Mesodermal cell (in vitro differentiated cells): ENCODE measurements at regions not wholly inside any gene's neighbourhood (a gene's known extent, or its start where the extent isn't known, plus 50 kb on each side); places are given as distances from the start of the nearest gene placed in this dataset.

Experiments used
- H3K27ac ChIP-seq: 2 replicates; pipeline ENCODE4 v1.7.0; 2013; ENCODE audit warnings: mild to moderate bottlenecking, low read depth, low read length, moderate library complexity; ENCODE audit not compliant: severe bottlenecking
- H3K36me3 ChIP-seq: 2 replicates; pipeline ENCODE4 v1.7.1; 2013; ENCODE audit warnings: mild to moderate bottlenecking, low read length, moderate library complexity; ENCODE audit not compliant: control insufficient read depth, insufficient read depth
- H3K4me1 ChIP-seq: one replicate; pipeline ENCODE4 v1.7.1; 2013; ENCODE audit warnings: mild to moderate bottlenecking, low read length; ENCODE audit not compliant: insufficient read depth, control insufficient read depth, poor library complexity, severe bottlenecking
- H3K4me3 ChIP-seq: 2 replicates; pipeline ENCODE4 v1.7.0; 2013; ENCODE audit warnings: low read length, control low read depth, mild to moderate bottlenecking; ENCODE audit not compliant: insufficient read depth, poor library complexity, severe bottlenecking; ENCODE audit errors: extremely low read depth
- H3K9me3 ChIP-seq: 2 replicates; pipeline ENCODE4 v1.7.1; 2013; ENCODE audit warnings: mild to moderate bottlenecking, low read length, moderate library complexity; ENCODE audit not compliant: control insufficient read depth
- WGBS, 2 experiments: methylation state at CpG; one replicate each; pipeline ENCODE4 v1.1.5; 2013; ENCODE audit warnings: missing lambda C conversion rate in 2 of 2; ENCODE audit not compliant: insufficient coverage in 2 of 2; 5-methylcytosine and 5-hydroxymethylcytosine counted together

DNA sequence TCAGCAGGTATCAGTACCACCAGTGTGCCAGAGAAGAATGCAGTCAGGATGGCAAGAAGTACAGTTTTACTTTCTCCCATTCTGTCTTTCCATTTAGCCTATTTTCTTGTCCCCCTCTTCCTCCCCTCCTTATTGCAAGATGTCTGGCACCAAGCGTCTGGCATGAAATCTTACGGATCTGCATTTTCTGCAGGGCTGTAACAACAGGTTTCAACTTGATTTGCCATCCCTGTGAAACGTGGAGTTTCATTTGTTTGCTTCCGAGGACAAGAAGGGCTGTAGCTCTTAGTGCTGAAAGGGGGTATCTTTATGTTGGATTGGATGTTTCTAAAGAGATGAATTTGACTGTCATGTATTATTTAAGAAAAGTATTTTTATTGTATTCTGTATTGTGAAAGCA, 1110.6 kb downstream of the BCL11B start:
- H3K9me3 ChIP-seq, result no peaks in the 10 kb centered on the region
- 83 to 89% methylated on average over 4 of the region's 4 CpGs for WGBS, 2 experiments
- H3K27ac ChIP-seq, result no peak overlapping the region

DNA sequence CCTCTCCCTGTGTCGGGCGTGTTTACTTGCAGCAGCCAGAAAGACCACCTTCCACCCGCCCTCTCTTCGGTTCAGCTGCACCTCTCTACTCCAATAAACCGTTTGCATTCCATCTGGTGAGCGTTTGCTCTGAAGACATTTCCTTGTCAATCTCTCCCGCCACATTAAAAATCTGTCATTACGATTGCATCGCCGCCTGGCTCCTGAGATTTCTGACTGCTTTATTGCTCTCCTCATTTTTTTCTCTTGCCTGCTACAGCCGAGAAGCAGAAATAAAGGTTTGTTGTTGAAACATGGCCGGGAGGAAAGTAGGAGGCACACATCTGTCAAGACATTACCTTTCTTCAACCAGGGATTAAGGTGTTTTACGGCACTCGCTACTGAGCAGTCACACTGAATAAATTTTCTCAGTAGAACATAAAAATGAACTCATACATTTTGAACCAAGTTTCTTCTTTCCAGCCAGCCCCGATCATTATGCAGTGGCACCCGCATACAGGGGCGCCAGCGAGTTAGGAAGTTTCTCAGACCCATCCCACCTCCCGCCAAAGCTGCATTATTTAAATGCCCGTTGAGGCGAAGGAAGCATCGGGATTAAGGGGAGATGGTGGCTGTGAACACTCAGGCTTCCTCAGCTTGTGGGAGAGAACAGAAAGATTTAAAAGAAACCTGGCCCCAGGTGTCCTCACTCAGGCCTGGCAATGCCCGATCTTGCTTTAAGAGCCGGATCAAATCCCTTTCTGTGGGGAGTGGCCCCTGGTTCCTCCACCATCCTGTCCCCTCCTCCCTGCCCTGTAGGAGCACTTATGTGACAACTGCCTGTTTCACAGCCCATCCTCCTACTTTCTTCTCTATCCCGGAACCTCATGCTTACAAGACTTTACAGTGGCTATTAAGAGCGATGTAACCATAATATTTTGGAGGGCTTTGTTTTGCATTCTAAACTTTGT, 1108.9 kb downstream of the BCL11B start:
- H3K9me3 ChIP-seq, result no peaks in the 10 kb centered on the region
- WGBS, 2 experiments, result 85 to 90% methylated on average over 17 to 19 of the region's 26 CpGs
- no peak overlapping the region for H3K27ac ChIP-seq
- H3K36me3 ChIP-seq, result no peaks in the 10 kb centered on the region
- H3K4me1 ChIP-seq, result no peaks in the 10 kb centered on the region
- no peak overlapping the region for H3K4me3 ChIP-seq

More for the DNA sequence above, 1110.6 kb downstream of the BCL11B start:
- no peaks in the 10 kb centered on the region for H3K4me1 ChIP-seq
- H3K36me3 ChIP-seq, result no peaks in the 10 kb centered on the region
- H3K4me3 ChIP-seq, result no peak overlapping the region

DNA sequence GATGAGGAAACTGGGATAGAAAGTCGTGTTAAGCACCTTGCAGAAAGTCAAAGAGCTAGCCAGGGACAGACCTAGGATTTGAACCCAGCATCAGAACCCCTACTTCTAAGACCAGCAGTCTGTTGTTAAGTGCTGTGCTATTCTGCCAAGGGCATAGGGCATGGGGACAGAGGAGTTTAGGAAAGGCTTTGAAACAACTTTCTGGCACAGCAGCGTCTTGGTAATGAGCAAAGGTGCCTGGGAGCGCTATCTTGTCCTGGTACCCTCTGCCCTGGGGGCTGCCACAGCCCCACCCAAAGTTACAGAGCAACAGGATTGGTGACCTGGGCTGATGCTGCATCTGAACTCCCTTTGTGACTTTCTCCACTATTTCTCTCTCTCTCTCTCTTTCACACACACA, 1108.1 kb downstream of the BCL11B start:
- Histone ChIP-seq H3K4me3 (no peak overlapping the region), H3K27ac (no peak overlapping the region), H3K4me1 (no peaks in the 10 kb centered on the region), H3K36me3 (no peaks in the 10 kb centered on the region), H3K9me3 (no peaks in the 10 kb centered on the region)
- 70 to 71% methylated on average over 3 of the region's 3 CpGs for WGBS, 2 experiments

DNA sequence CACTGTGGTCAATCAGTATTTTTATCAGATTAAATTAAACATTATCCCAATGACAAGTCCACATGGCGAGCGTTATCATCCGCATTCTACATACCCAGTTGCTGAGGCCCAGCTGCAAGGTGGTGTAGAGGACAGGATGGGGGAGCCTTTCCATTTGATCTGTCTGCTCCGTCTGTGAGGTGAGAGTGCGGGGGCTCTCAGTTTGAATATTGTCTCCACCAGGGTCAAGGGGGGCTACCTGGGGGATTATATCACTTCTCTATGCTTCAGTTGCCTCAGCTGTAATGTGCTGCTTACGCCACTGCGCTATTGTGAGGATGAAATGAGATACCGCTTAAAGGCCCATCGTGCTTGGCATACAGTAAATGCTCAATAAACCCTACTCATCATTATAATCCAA, 1106.0 kb downstream of the BCL11B start:
- Histone ChIP-seq H3K9me3 (no peaks in the 10 kb centered on the region), H3K4me3 (no peak overlapping the region), H3K27ac (no peak overlapping the region), H3K4me1 (no peaks in the 10 kb centered on the region), H3K36me3 (no peaks in the 10 kb centered on the region)
- 84 to 97% methylated on average over 4 to 7 of the region's 9 CpGs for WGBS, 2 experiments

DNA sequence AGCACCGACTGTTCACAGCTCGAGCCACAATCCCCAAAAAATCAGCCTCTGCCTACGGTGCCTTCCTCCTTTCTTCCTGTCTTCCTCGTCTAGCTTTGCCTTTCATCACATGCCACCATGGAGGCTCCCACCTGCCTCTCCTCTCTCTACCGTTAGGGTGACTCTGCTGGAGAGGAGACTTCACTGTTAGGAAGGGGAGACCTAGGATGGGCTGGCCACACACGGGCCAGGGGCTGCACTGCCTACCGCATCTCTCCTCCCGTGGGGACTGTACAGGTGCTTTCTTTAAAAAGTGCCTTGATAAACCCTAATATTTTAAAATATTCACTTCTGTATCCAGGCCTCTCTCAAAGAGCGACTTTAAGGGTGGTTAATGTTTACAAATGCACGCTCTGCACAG, 1104.7 kb downstream of the BCL11B start:
- H3K27ac ChIP-seq, result no peak overlapping the region
- no peaks in the 10 kb centered on the region for H3K4me1 ChIP-seq
- H3K4me3 ChIP-seq, result no peak overlapping the region
- no peaks in the 10 kb centered on the region for H3K36me3 ChIP-seq
- H3K9me3 ChIP-seq, result no peaks in the 10 kb centered on the region
- WGBS, 2 experiments, result 96 to 98% methylated on average over 4 to 6 of the region's 10 CpGs

DNA sequence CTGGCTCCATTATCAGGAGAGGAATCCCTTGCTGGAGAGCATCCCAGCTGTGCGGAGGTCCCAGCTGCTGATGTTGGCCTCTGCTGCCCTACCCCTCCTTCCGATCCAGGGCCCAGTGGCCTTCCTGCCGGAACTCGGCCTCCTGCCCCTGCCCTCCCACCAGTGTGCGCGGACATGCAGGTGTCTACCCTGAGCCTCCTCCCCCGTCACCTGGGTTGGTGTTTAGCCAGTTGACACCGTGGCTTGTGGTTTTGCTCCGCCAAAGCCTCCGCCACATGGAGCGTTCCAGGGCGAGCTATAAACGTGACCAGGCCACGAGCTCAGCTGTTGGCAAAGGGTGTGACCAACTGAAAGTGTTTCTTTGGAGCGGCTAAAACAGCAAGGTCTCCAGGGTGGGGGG, 1104.3 kb downstream of the BCL11B start:
- no peaks in the 10 kb centered on the region for H3K36me3 ChIP-seq
- 94% methylated on average over 9 to 13 of the region's 15 CpGs for WGBS, 2 experiments
- no peak overlapping the region for H3K4me3 ChIP-seq
- no peaks in the 10 kb centered on the region for H3K4me1 ChIP-seq
- no peaks in the 10 kb centered on the region for H3K9me3 ChIP-seq
- no peak overlapping the region for H3K27ac ChIP-seq

DNA sequence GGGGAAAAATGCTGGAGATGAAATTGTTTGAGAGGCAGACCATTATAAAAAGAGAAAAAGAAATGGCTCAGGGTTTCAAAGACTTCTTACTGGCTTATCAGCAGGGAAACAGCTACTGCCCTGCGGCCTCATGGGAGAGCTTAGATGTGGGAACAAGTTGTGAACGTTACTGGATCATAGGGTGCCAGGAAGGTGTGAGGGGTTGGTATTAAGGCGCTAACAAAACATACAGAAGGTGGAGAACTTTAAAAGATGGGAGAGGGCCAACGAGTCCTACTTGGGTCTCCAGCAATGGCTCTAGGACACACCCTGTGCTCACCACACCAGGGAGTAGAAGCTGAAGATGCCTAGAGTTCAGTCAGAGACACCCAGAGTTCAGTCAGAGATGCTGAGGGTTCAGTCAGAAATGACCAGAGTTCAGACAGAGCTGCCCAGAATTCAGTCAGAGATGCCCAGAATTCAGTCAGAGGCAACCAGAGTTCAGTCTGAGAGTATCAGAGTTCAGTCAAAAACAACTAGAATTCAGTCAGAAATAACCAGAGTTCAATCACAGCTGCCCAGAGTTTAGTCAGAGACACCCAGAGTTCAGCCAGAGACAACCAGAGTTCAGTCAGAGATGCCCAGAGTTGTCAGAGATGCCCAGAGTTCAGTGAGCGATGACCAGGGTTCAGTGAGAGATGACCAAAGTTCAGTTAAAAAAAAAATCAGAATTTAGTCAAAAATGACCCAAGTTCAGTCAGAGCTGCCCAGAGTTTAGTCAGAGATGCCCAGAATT, 1103.6 kb downstream of the BCL11B start:
- H3K4me3 ChIP-seq, result no peak overlapping the region
- H3K4me1 ChIP-seq, result peaks cover 5% of the 10 kb centered on the region
- no peak overlapping the region for H3K27ac ChIP-seq
- H3K36me3 ChIP-seq, result no peaks in the 10 kb centered on the region
- WGBS, 2 experiments, result 89 to 92% methylated on average over 4 to 5 of the region's 5 CpGs
- no peaks in the 10 kb centered on the region for H3K9me3 ChIP-seq

DNA sequence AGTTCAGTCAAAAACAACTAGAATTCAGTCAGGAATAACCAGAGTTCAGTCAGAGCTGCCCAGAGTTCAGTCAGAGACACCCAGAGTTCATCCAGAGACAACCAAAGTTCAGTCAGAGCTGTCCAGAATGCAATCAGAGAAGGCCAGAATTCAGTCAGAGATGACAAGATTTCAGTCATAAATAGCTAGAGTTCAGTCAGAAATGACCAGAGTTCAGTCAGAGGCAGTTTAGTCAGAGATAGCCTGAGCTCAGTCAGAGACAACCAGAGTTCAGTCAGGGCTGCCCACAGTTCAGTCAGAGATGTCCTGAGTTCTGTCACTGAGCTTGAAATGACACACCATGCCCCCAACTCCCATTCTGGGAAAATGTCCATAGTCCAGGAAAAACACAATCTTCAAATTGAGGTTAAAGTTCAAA, 1102.8 kb downstream of the BCL11B start:
- no peaks in the 10 kb centered on the region for H3K36me3 ChIP-seq
- no peak overlapping the region for H3K4me3 ChIP-seq
- H3K9me3 ChIP-seq, result no peaks in the 10 kb centered on the region
- no peak overlapping the region for H3K27ac ChIP-seq
- peaks cover 8% of the 10 kb centered on the region for H3K4me1 ChIP-seq

DNA sequence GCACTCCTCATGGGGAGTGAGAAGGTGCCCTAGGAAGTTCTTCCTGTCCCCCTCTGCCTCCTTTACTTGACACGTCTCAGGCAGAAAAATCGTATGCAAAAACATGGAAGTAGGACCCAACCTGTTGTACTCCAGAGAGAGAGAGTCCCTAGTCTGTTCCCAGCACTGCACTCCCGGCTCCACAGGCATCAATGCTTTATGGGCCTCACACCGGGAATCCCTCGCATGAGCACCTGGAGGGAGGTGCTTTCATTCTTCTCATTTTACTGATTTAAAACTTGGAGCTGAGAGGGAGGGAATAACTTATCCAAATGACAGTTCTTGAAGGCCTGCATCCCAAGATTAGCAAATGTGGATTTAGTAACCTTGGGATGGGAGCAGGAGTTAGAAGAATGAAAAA, 1101.4 kb downstream of the BCL11B start:
- Histone ChIP-seq H3K9me3 (no peaks in the 10 kb centered on the region), H3K4me3 (no peak overlapping the region), H3K36me3 (no peaks in the 10 kb centered on the region), H3K27ac (no peak overlapping the region), H3K4me1 (peaks cover 8% of the 10 kb centered on the region)
- 58 to 62% methylated on average over 2 to 5 of the region's 5 CpGs for whole genome bisulfite sequencing, 2 experiments

DNA sequence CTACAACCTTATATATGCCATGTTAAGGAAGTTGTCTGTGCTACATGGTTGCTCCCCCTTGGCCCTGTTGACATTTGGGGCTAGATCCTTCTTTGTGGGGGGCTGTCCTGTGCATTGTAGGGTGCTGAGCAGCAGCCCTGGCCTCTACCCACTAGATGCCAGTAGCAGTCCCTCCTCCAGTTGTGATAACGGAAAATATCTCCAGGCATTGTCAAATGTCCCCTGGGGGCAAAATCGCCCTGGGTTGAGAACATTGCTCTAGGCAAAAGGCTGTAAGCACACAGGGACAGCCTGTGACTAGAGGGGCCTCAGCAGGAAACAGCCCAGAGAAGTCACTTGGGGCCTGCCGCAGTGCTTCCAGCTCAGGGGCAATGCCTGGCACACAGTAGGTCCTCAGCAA, 1100.3 kb downstream of the BCL11B start:
- H3K27ac ChIP-seq, result no peak overlapping the region
- no peak overlapping the region for H3K4me3 ChIP-seq
- H3K9me3 ChIP-seq, result no peaks in the 10 kb centered on the region
- no peaks in the 10 kb centered on the region for H3K36me3 ChIP-seq
- H3K4me1 ChIP-seq, result peaks cover 8% of the 10 kb centered on the region
- WGBS, 2 experiments, result 93% methylated on average over 3 of the region's 3 CpGs
